ENCODE measurements at regions not wholly inside any gene's neighbourhood (a gene's known extent, or its start where the extent isn't known, plus 50 kb on each side); places are given as distances from the start of the nearest gene placed in this dataset.

DNA sequence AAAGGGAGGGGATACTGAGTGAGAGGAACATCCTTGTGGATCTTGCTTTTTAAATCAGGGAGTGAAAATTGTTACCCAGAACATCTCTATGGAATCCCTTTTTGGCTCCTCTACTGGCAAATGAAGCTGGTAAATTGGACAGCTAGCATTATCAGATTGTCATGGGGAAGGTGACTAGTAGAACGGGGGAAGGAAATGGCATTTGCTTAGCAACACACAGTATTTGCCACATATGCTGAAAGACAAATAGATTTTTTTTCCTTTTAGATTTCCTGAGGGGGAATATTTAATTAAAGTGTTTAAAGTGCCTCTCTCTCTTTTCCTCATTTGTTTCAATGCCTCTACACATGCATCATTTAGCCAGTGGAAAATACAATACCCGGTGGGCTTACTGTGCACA, 573.5 kb downstream of the BCKDHB start:
- Histone ChIP-seq H3K27me3 (ENCODE audit: insufficient read depth) (no peaks in the 10 kb centered on the region), H3F3A (replicated peaks; ENCODE audit: insufficient read depth) (no peaks in the 10 kb centered on the region), H3K79me2 (ENCODE audit: insufficient read depth) (no peaks in the 10 kb centered on the region), H3K9ac (no peak overlapping the region), H4K20me1 (ENCODE audit: insufficient read depth) (no peaks in the 10 kb centered on the region), H3K4me1 (ENCODE audit: control insufficient read depth in 1 of 2, insufficient read depth in 2 of 2, low read depth in 1 of 2, low read length in 1 of 2) (no peaks in the 10 kb centered on the region), H3K4me2 (no peak overlapping the region), H3K4me3 (ENCODE audit: low read depth in 2 of 2, low read length in 1 of 2) (no peak overlapping the region), H3K27ac (ENCODE audit: low read depth in 2 of 2, low read length in 1 of 2) (no peak overlapping the region), H3K9me2 (no peaks in the 10 kb centered on the region; the same call in 1 of the 2 replicates), H3K36me3 (replicated peaks in 1 of 2; ENCODE audit: control insufficient read depth in 1 of 2, insufficient read depth in 2 of 2, low read length in 1 of 2) (no peaks in the 10 kb centered on the region), H3K9me3 (no peaks in the 10 kb centered on the region), H2AFZ (ENCODE audit: low read depth) (no peak overlapping the region)
- 69% methylated on average over 2 of the region's 2 CpGs for WGBS (ENCODE audit: low lambda C conversion rate)
- ChIA-PET POLR2A (no interaction called here), CTCF (no interaction called here)
- no peak for TF ChIP-seq FOXJ3 (CRISPR knock-in tag; IDR thresholded peaks at IDR 0.05)
- TF ChIP-seq FOXM1 (IDR thresholded peaks at IDR 0.05; ENCODE audit: low read depth), result no peak
- no peak for TF ChIP-seq MXI1 (IDR thresholded peaks at IDR 0.05; ENCODE audit: low read depth, low read length)
- no peak for TF ChIP-seq SMC3 (IDR thresholded peaks at IDR 0.05; ENCODE audit: low read depth, low read length)
- no peak for TF ChIP-seq CHD2 (IDR thresholded peaks at IDR 0.05; ENCODE audit: low read length, partially characterized antibody)
- no peak for TF ChIP-seq ELF1 (IDR thresholded peaks at IDR 0.05)
- no peak for TF ChIP-seq POLR2AphosphoS5 (IDR thresholded peaks at IDR 0.05; ENCODE audit: low read depth, low read length)
- no peak for TF ChIP-seq GABPA (IDR thresholded peaks at IDR 0.05; ENCODE audit: low read depth)
- no peak for TF ChIP-seq EP300 (IDR thresholded peaks at IDR 0.05; ENCODE audit: borderline replicate concordance in 1 of 2, low read depth in 1 of 2, low read length in 1 of 2)
- TF ChIP-seq GATA2 (CRISPR knock-in tag; IDR thresholded peaks at IDR 0.05), result no peak
- TF ChIP-seq IRF3 (IDR thresholded peaks at IDR 0.05; ENCODE audit: low read depth, low read length), result no peak
- TF ChIP-seq EZH2phosphoT487 (IDR thresholded peaks at IDR 0.05; ENCODE audit: borderline replicate concordance, low read depth), result no peak
- no peak for TF ChIP-seq TCF12 (IDR thresholded peaks at IDR 0.05)
- no peak for TF ChIP-seq USF2 (IDR thresholded peaks at IDR 0.05; ENCODE audit: borderline replicate concordance, low read depth, low read length)
- no peak for TF ChIP-seq SIN3A (IDR thresholded peaks at IDR 0.05; ENCODE audit: borderline replicate concordance, low read depth, low read length)
- no peak for TF ChIP-seq MAX (IDR thresholded peaks at IDR 0.05; ENCODE audit: low read depth)
- no peak for TF ChIP-seq TEAD4 (IDR thresholded peaks at IDR 0.05; ENCODE audit: borderline replicate concordance, insufficient read depth)
- no peak for TF ChIP-seq FOSL2 (IDR thresholded peaks at IDR 0.05; ENCODE audit: borderline replicate concordance, low read depth)
- no peak for DNase-seq

GRCh38 chr6:80676386-80676785, 569.9 kb downstream of the BCKDHB start:
- Histone ChIP-seq H3K27me3 (ENCODE audit: insufficient read depth) (no peaks in the 10 kb centered on the region), H3K9ac (no peak overlapping the region), H3K9me2 (no peaks in the 10 kb centered on the region), H3K4me3 (ENCODE audit: low read depth in 2 of 2, low read length in 1 of 2) (no peak overlapping the region), H3K27ac (ENCODE audit: low read depth in 2 of 2, low read length in 1 of 2) (no peak overlapping the region), H3F3A (replicated peaks; ENCODE audit: insufficient read depth) (no peaks in the 10 kb centered on the region), H2AFZ (ENCODE audit: low read depth) (no peak overlapping the region), H4K20me1 (ENCODE audit: insufficient read depth) (no peaks in the 10 kb centered on the region), H3K36me3 (replicated peaks in 1 of 2; ENCODE audit: control insufficient read depth in 1 of 2, insufficient read depth in 2 of 2, low read length in 1 of 2) (no peaks in the 10 kb centered on the region), H3K4me2 (no peak overlapping the region), H3K9me3 (no peaks in the 10 kb centered on the region), H3K4me1 (ENCODE audit: control insufficient read depth in 1 of 2, insufficient read depth in 2 of 2, low read depth in 1 of 2, low read length in 1 of 2) (no peaks in the 10 kb centered on the region), H3K79me2 (ENCODE audit: insufficient read depth) (no peaks in the 10 kb centered on the region)
- no peak for DNase-seq
- WGBS (ENCODE audit: low lambda C conversion rate), result 83% methylated on average over 3 of the region's 3 CpGs
- ChIA-PET POLR2A (no interaction called here), CTCF (no interaction called here)
- no peak for TF ChIP-seq SMC3 (IDR thresholded peaks at IDR 0.05; ENCODE audit: low read depth, low read length)
- TF ChIP-seq RXRA (IDR thresholded peaks at IDR 0.05; ENCODE audit: borderline replicate concordance, low read depth), result no peak
- TF ChIP-seq, protein P1, sequence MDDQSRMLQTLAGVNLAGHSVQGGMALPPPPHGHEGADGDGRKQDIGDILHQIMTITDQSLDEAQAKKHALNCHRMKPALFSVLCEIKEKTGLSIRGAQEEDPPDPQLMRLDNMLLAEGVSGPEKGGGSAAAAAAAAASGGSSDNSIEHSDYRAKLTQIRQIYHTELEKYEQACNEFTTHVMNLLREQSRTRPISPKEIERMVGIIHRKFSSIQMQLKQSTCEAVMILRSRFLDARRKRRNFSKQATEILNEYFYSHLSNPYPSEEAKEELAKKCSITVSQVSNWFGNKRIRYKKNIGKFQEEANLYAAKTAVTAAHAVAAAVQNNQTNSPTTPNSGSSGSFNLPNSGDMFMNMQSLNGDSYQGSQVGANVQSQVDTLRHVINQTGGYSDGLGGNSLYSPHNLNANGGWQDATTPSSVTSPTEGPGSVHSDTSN (IDR thresholded peaks at IDR 0.05), result no peak
- no peak for TF ChIP-seq NFIC (IDR thresholded peaks at IDR 0.05; ENCODE audit: borderline replicate concordance)
- TF ChIP-seq IRF3 (IDR thresholded peaks at IDR 0.05; ENCODE audit: low read depth, low read length), result no peak
- no peak for TF ChIP-seq ELF1 (IDR thresholded peaks at IDR 0.05)
- TF ChIP-seq TEAD4 (IDR thresholded peaks at IDR 0.05; ENCODE audit: borderline replicate concordance, insufficient read depth), result no peak
- no peak for TF ChIP-seq TCF12 (IDR thresholded peaks at IDR 0.05)
- TF ChIP-seq MEF2A (IDR thresholded peaks at IDR 0.05; ENCODE audit: borderline replicate concordance, low read depth), result no peak
- TF ChIP-seq MAX (IDR thresholded peaks at IDR 0.05; ENCODE audit: low read depth), result no peak
- no peak for TF ChIP-seq JUND (IDR thresholded peaks at IDR 0.05)
- TF ChIP-seq NRF1 (IDR thresholded peaks at IDR 0.05; ENCODE audit: low read depth, low read length), result no peak
